ENCODE measurements at regions not wholly inside any gene's neighbourhood (a gene's known extent, or its start where the extent isn't known, plus 50 kb on each side); places are given as distances from the start of the nearest gene placed in this dataset.
"Not testable (repeated sequence)": the region's sequence is repeated elsewhere in the genome, so short reads cannot be mapped to it uniquely, and the experiment has no call there.

DNA sequence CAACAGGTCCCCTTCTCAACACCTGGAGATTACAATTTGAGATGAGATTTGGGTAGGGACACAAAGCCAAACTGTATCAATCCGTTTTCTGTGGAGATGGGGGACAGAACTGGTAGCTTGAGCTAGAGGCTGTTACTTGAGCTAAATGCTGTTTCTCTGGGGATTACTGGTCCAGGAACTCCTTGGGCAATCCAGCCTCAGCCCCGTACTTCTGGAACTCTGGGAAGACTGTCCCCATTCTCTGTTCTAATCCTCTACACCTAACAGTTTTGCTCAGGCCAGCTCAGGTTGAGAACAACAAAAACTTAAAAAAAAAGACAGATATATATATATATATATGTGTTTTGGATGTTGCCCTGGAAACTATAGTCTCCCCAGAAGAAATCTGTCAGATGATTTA lies 255.0 kb downstream of the GOLGA6L6 start:
- CTCF ChIA-PET; H3K4me1 Mint-ChIP-seq (ENCODE audit: low read depth, unreplicated experiment); H3K36me3 Mint-ChIP-seq (ENCODE audit: insufficient read depth, unreplicated experiment); BruUV-seq (replicated peaks); H3K27me3 Mint-ChIP-seq (ENCODE audit: insufficient read depth, unreplicated experiment); DNase-seq; intact Hi-C loops (cut with micrococcal nuclease; ENCODE audit: unreplicated experiment); H3K36me3 ChIP-seq (ENCODE audit: control insufficient read depth, insufficient read depth, low read length); H3K4me3 ChIP-seq (ENCODE audit: low read depth, low read length); H3K4me1 ChIP-seq; H3K27ac Mint-ChIP-seq (ENCODE audit: unreplicated experiment); H3K4me3 Mint-ChIP-seq (ENCODE audit: unreplicated experiment); H3K9me3 Mint-ChIP-seq (ENCODE audit: unreplicated experiment); H3K27me3 ChIP-seq (replicated peaks; ENCODE audit: control insufficient read depth, insufficient read depth, low read length); POLR2A ChIA-PET: not testable (repeated sequence)
- peaks cover 13% of the 10 kb centered on the region for H3K9me3 ChIP-seq

DNA sequence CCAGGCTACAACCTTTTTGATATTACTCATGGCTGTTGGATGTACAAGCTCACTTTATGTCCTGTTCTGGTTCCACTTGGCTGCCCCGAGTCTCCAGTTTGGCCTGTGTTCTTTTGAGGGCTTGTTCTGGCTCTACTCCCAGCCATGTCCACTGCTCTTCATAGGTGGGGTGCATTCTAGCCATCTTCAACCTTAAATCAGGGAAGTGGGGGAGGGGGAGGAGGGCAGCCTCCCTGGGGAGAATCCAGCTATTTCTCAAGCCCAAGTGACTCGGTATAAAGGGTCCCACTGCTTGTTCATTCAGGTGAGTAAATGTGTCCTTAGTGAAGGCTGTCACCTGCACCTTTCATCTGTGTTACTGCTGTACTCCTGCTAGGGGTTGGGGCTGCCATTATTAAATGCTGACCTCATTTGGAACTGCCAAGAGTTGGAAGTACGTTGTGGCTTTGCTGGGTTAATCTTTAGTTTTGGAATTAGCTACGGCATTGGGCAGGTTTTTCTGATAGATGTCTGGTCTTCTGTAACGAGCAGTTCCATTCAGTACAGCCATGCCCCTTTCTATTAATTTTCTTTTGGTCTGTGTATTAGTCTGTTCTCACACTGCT lies 255.8 kb downstream of the GOLGA6L6 start:
- H3K4me3 ChIP-seq (ENCODE audit: low read depth, low read length); DNase-seq; H3K27ac Mint-ChIP-seq (ENCODE audit: unreplicated experiment); H3K27me3 Mint-ChIP-seq (ENCODE audit: insufficient read depth, unreplicated experiment); BruUV-seq (replicated peaks); H3K4me3 Mint-ChIP-seq (ENCODE audit: unreplicated experiment); H3K36me3 Mint-ChIP-seq (ENCODE audit: insufficient read depth, unreplicated experiment); intact Hi-C loops (cut with micrococcal nuclease; ENCODE audit: unreplicated experiment); H3K9me3 Mint-ChIP-seq (ENCODE audit: unreplicated experiment); H3K4me1 ChIP-seq; POLR2A ChIA-PET; H3K36me3 ChIP-seq (ENCODE audit: control insufficient read depth, insufficient read depth, low read length); H3K27me3 ChIP-seq (replicated peaks; ENCODE audit: control insufficient read depth, insufficient read depth, low read length); H3K4me1 Mint-ChIP-seq (ENCODE audit: low read depth, unreplicated experiment): not testable (repeated sequence)
- CTCF ChIA-PET: interaction anchor here (0.6 kb wide), 1 partner anchor 10 kb away, joined by 5 read pairs; no protein-coding TSS in a partner anchor
- H3K9me3 ChIP-seq: peaks cover 14% of the 10 kb centered on the region

DNA sequence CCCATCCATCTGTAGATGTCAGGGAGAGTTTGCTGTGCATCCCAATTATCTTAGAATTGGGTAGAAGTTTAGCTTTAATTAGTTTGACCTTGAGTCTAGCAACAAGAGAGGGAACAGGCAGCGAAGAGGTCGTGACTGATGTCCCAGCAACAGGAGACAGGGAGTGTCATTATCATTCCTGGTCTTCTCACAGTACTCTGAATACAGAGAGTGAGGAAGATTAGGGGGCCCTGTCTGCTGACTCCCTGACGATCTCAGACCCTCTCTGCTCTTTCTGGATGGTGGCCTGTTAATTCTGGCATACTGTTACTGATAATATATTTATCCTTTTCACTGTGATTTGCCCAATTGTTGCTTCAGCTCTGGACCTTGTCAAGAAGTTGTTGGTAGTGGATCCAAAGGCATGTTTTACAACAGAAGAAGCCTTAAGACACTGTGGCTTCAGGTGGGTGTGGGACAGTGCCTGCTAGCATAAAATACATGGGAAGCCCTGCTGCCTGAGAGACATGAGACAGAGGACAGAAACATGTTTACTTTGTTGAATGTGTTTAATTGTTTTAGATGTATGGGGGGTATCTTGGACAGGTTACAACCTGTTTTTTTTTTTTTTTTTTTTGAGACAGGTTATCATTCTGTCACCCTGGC lies 256.6 kb downstream of the GOLGA6L6 start:
- BruUV-seq (replicated peaks); H3K4me3 Mint-ChIP-seq (ENCODE audit: unreplicated experiment); H3K36me3 ChIP-seq (ENCODE audit: control insufficient read depth, insufficient read depth, low read length); H3K9me3 Mint-ChIP-seq (ENCODE audit: unreplicated experiment); H3K27me3 Mint-ChIP-seq (ENCODE audit: insufficient read depth, unreplicated experiment); DNase-seq; H3K36me3 Mint-ChIP-seq (ENCODE audit: insufficient read depth, unreplicated experiment); H3K4me1 ChIP-seq; POLR2A ChIA-PET; H3K4me3 ChIP-seq (ENCODE audit: low read depth, low read length); H3K27me3 ChIP-seq (replicated peaks; ENCODE audit: control insufficient read depth, insufficient read depth, low read length); intact Hi-C loops (cut with micrococcal nuclease; ENCODE audit: unreplicated experiment); H3K27ac Mint-ChIP-seq (ENCODE audit: unreplicated experiment); H3K4me1 Mint-ChIP-seq (ENCODE audit: low read depth, unreplicated experiment): not testable (repeated sequence)
- CTCF ChIA-PET: interaction anchor here (0.6 kb wide), 1 partner anchor 9 kb away, joined by 5 read pairs; no protein-coding TSS in a partner anchor
- H3K9me3 ChIP-seq: peaks cover 17% of the 10 kb centered on the region

DNA sequence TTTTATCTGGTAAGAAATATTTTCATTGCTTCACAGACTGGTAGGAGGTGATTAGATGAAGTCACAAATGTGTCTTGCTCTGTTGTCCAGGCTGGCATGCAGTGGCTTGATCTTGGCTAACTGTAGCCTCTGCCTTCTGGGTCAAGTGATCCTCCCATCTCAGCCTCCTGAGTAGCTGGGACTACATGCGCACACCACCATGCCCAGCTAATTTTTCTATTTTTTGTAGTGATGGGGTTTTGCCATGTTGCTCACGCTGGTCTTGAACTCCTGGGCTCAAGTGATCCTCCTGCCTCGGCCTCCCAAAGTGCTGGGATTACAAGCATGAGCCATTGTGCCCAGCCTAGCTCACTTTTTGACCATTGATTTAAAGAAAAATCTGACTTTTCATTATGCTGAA lies 257.9 kb downstream of the GOLGA6L6 start:
- H3K27me3 ChIP-seq (replicated peaks; ENCODE audit: control insufficient read depth, insufficient read depth, low read length); H3K4me1 ChIP-seq; H3K36me3 Mint-ChIP-seq (ENCODE audit: insufficient read depth, unreplicated experiment); H3K27me3 Mint-ChIP-seq (ENCODE audit: insufficient read depth, unreplicated experiment); POLR2A ChIA-PET; intact Hi-C loops (cut with micrococcal nuclease; ENCODE audit: unreplicated experiment); DNase-seq; H3K4me1 Mint-ChIP-seq (ENCODE audit: low read depth, unreplicated experiment); CTCF ChIA-PET; H3K9me3 Mint-ChIP-seq (ENCODE audit: unreplicated experiment); H3K4me3 Mint-ChIP-seq (ENCODE audit: unreplicated experiment); H3K27ac Mint-ChIP-seq (ENCODE audit: unreplicated experiment); H3K36me3 ChIP-seq (ENCODE audit: control insufficient read depth, insufficient read depth, low read length); BruUV-seq (replicated peaks); H3K4me3 ChIP-seq (ENCODE audit: low read depth, low read length): not testable (repeated sequence)
- H3K9me3 ChIP-seq: peaks cover 13% of the 10 kb centered on the region

DNA sequence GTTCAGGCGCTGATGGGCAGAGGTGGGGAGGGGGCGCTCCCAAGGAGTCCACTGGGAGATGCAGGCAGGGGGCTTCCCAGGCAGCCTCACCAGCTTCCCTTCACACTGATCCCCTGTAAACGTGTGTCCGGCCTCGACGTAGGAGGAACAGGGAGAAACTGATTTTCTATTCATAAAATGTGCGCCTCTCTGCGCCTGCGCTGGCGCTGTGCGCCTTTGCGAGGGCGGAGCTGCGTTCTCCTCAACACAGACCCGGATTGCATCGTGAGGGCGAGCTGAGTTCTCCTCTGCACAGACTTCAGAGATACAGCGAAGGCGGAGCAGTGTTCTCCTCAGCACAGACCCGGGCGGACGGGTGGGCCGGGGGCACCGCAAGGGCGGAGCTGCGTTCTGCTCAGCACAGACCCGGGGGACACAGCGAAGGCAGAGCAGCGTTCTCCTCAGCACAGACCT lies 259.1 kb downstream of the GOLGA6L6 start:
- H3K4me1 Mint-ChIP-seq (ENCODE audit: low read depth, unreplicated experiment); H3K27me3 Mint-ChIP-seq (ENCODE audit: insufficient read depth, unreplicated experiment); H3K36me3 ChIP-seq (ENCODE audit: control insufficient read depth, insufficient read depth, low read length); BruUV-seq (replicated peaks); H3K27me3 ChIP-seq (replicated peaks; ENCODE audit: control insufficient read depth, insufficient read depth, low read length); H3K27ac Mint-ChIP-seq (ENCODE audit: unreplicated experiment); intact Hi-C loops (cut with micrococcal nuclease; ENCODE audit: unreplicated experiment); H3K4me1 ChIP-seq; H3K4me3 Mint-ChIP-seq (ENCODE audit: unreplicated experiment); H3K9me3 Mint-ChIP-seq (ENCODE audit: unreplicated experiment); H3K4me3 ChIP-seq (ENCODE audit: low read depth, low read length); CTCF ChIA-PET; DNase-seq; H3K36me3 Mint-ChIP-seq (ENCODE audit: insufficient read depth, unreplicated experiment); POLR2A ChIA-PET: not testable (repeated sequence)
- peaks cover 17% of the 10 kb centered on the region for H3K9me3 ChIP-seq

DNA sequence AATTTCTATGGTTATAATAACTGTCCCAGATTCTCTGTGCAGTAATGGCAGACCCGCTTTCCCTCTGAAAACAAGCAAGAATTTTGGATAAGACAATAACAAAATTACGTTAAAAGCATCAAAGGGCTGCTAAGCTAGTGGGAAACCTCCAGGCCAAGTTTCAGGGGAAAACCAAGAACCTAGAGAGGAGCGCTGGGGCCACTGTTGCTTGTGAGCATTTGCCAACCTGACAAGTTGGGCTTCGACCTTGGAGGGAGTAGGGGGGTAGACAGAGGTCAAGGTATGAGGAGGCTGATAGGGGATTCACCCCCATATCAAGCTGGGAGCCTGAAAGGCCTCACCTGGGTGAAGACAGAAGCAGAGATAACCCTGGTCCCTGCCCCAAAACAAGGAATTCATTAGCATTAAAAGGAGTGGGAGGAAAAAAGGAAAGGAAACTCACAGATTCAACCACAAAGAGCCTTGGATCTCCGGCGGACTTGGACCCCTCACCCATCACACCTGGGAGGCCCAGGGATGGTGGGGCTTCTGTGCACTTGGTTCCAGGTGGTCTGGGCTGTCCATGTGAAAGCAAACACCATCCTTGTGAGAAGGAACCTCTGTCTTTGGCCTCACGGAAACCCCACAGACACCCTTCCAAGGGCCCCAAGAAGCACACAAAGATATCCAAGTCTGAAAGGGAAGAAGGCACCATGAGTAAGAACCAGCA lies 259.9 kb downstream of the GOLGA6L6 start:
- H3K4me1 ChIP-seq; H3K4me3 ChIP-seq (ENCODE audit: low read depth, low read length); H3K36me3 ChIP-seq (ENCODE audit: control insufficient read depth, insufficient read depth, low read length); H3K27me3 Mint-ChIP-seq (ENCODE audit: insufficient read depth, unreplicated experiment); H3K27me3 ChIP-seq (replicated peaks; ENCODE audit: control insufficient read depth, insufficient read depth, low read length); CTCF ChIA-PET; H3K9me3 Mint-ChIP-seq (ENCODE audit: unreplicated experiment); DNase-seq; H3K4me3 Mint-ChIP-seq (ENCODE audit: unreplicated experiment); POLR2A ChIA-PET; BruUV-seq (replicated peaks); H3K36me3 Mint-ChIP-seq (ENCODE audit: insufficient read depth, unreplicated experiment); intact Hi-C loops (cut with micrococcal nuclease; ENCODE audit: unreplicated experiment); H3K27ac Mint-ChIP-seq (ENCODE audit: unreplicated experiment); H3K4me1 Mint-ChIP-seq (ENCODE audit: low read depth, unreplicated experiment): not testable (repeated sequence)
- peaks cover 20% of the 10 kb centered on the region for H3K9me3 ChIP-seq
